ENCODE measurements at regions not wholly inside any gene's neighbourhood (a gene's known extent, or its start where the extent isn't known, plus 50 kb on each side); places are given as distances from the start of the nearest gene placed in this dataset.
"Not testable (repeated sequence)": the region's sequence is repeated elsewhere in the genome, so short reads cannot be mapped to it uniquely, and the experiment has no call there.

GRCh38 chr5:1619531-1619930 lies 95.8 kb upstream of the LPCAT1 start:
- not testable (repeated sequence) for TF ChIP-seq CTCF, POLR2A (IDR thresholded peaks at IDR 0.05)

Measured in esophagus squamous epithelium (tissue), 4 donors.